GM18858 (cell line): ENCODE measurements at regions not wholly inside any gene's neighbourhood (a gene's known extent, or its start where the extent isn't known, plus 50 kb on each side); places are given as distances from the start of the nearest gene placed in this dataset.
"Not testable (repeated sequence)": the region's sequence is repeated elsewhere in the genome, so short reads cannot be mapped to it uniquely, and the experiment has no call there.

Experiments
- ATAC-seq: cut with Tn5 transposase; IDR thresholded peaks from one replicate; pipeline ENCODE4 v1.9.1; 2021; ENCODE audit not compliant: unreplicated experiment

- ATAC-seq = no peak
Measured at GRCh38 chr12:63415357-63415756, 252.9 kb downstream of the DPY19L2 start.

- ATAC-seq = no peak
Measured at GRCh38 chr12:63410197-63410596, 258.1 kb downstream of the DPY19L2 start.

GRCh38 chr12:63406781-63407180 is 255.8 kb upstream of the AVPR1A start:
- ATAC-seq = no peak

- ATAC-seq = no peak
Measured at GRCh38 chr12:63404611-63405010, 253.6 kb upstream of the AVPR1A start.

GRCh38 chr12:63403256-63403655 is 252.3 kb upstream of the AVPR1A start:
- no peak for ATAC-seq

- ATAC-seq = no peak
Measured at GRCh38 chr12:63400718-63401117, 249.7 kb upstream of the AVPR1A start.

GRCh38 chr12:63400318-63400717 is 249.3 kb upstream of the AVPR1A start:
- no peak for ATAC-seq

- ATAC-seq = no peak
Measured at GRCh38 chr12:63397807-63398206, 246.8 kb upstream of the AVPR1A start.

- no peak for ATAC-seq
Measured at GRCh38 chr12:63396135-63396534, 245.1 kb upstream of the AVPR1A start.

- no peak for ATAC-seq
Measured at GRCh38 chr12:63394983-63395382, 244.0 kb upstream of the AVPR1A start.

GRCh38 chr12:63394349-63394748 is 243.3 kb upstream of the AVPR1A start:
- no peak for ATAC-seq

GRCh38 chr12:63389211-63389610 is 238.2 kb upstream of the AVPR1A start:
- ATAC-seq = no peak

GRCh38 chr12:63387771-63388170 is 236.8 kb upstream of the AVPR1A start:
- no peak for ATAC-seq

GRCh38 chr12:63382930-63383329 is 231.9 kb upstream of the AVPR1A start:
- ATAC-seq = no peak

- no peak for ATAC-seq
Measured at GRCh38 chr12:63362791-63363190, 211.8 kb upstream of the AVPR1A start.

- no peak for ATAC-seq
Measured at GRCh38 chr12:63362166-63362565, 211.2 kb upstream of the AVPR1A start.

- ATAC-seq = no peak
Measured at GRCh38 chr12:63354969-63355368, 204.0 kb upstream of the AVPR1A start.

- no peak for ATAC-seq
Measured at GRCh38 chr12:63353559-63353958, 202.6 kb upstream of the AVPR1A start.

- ATAC-seq = no peak
Measured at GRCh38 chr12:63351370-63351769, 200.4 kb upstream of the AVPR1A start.

GRCh38 chr12:63348556-63348955 is 197.6 kb upstream of the AVPR1A start:
- ATAC-seq = no peak

- not testable (repeated sequence) for ATAC-seq
Measured at GRCh38 chr12:63337158-63337557, 186.2 kb upstream of the AVPR1A start.

GRCh38 chr12:63326260-63326659 is 175.3 kb upstream of the AVPR1A start:
- ATAC-seq = no peak

GRCh38 chr12:63325757-63326156 is 174.8 kb upstream of the AVPR1A start:
- ATAC-seq = no peak

GRCh38 chr12:63323942-63324341 is 172.9 kb upstream of the AVPR1A start:
- ATAC-seq = no peak
